HFF-Myc (cell line): ENCODE measurements at regions not wholly inside any gene's neighbourhood (a gene's known extent, or its start where the extent isn't known, plus 50 kb on each side); places are given as distances from the start of the nearest gene placed in this dataset.

ENCODE experiments used
- DNase-seq: peaks from one replicate; pipeline ENCODE4 v3.0.0-alpha.2; 2011; ENCODE audit warnings: low read depth; ENCODE audit errors: extremely low read depth
- H3K4me3 ChIP-seq: replicated peaks from 2 replicates; pipeline ENCODE4 v1.5.1; 2011; ENCODE audit warnings: low read depth, mild to moderate bottlenecking, control low read depth, low read length
- TF ChIP-seq, protein P1 (sequence below): IDR thresholded peaks from 2 replicates; pipeline ENCODE4 v1.5.1; 2012; ENCODE audit warnings: mild to moderate bottlenecking, low read depth, low read length, control low read depth; ENCODE audit errors: missing control alignments

DNA sequence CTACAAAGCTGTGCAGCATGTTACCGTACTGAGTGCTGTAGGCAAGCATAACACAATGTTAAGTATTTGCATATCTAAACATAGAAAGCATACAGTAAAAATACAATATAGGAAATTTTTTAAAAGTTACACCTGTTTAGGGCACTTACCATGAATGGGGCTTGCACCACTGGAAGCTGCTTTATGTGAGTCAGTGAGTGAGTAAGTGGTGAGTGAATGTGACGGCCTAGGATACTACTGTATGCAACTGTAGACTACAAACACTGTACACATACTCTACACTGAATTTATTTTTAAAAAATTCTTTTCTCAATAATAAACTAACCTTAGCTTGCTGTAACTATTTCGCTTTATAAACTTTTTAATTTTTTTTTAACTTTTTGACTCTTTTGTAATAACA lies 82.1 kb upstream of the FSCB start:
- TF ChIP-seq, protein P1, sequence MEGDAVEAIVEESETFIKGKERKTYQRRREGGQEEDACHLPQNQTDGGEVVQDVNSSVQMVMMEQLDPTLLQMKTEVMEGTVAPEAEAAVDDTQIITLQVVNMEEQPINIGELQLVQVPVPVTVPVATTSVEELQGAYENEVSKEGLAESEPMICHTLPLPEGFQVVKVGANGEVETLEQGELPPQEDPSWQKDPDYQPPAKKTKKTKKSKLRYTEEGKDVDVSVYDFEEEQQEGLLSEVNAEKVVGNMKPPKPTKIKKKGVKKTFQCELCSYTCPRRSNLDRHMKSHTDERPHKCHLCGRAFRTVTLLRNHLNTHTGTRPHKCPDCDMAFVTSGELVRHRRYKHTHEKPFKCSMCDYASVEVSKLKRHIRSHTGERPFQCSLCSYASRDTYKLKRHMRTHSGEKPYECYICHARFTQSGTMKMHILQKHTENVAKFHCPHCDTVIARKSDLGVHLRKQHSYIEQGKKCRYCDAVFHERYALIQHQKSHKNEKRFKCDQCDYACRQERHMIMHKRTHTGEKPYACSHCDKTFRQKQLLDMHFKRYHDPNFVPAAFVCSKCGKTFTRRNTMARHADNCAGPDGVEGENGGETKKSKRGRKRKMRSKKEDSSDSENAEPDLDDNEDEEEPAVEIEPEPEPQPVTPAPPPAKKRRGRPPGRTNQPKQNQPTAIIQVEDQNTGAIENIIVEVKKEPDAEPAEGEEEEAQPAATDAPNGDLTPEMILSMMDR: no peak
- DNase-seq: no peak

DNA sequence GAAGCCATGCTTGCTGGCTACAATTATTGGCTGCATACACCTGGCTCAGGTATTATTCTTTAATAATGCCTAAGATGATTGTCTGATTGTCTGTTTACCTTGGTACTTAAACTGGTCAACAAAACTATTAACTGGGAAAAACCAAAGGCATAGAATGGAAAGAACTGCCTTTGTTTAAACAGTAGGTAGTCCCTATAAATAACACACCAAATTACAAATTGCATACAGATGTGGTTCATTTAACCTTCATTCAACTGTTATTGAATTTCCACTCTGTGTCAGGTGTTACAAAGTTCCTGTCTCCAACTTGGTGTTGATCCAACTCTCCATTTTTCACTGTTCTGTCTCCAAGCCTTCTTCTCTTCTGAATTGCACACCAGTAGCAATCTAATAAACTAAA lies 79.8 kb upstream of the FSCB start:
- DNase-seq: no peak
- no peak overlapping the region for H3K4me3 ChIP-seq
- TF ChIP-seq, protein P1: no peak

More for the DNA sequence above, 82.1 kb upstream of the FSCB start:
- H3K4me3 ChIP-seq: no peak overlapping the region

DNA sequence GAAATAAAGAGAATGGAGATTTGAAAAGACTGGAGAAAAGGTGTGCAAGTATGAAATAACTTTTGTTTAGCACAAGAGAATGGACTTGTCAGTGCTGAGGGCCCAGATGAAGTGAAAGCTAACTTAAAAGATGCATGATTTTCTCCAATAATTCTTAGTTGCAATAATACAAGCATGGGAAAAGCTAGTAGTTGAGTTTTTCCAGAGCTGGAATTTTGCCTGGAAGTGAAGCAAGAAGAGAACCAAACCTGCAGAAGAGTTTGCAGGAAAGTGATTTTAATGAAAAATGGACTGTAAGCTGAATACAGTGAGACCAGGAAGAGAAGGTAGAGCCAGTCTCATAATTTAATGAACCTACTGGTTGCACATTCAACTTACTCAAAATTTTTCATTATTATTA lies 69.3 kb upstream of the FSCB start:
- H3K4me3 ChIP-seq: no peak overlapping the region
- TF ChIP-seq, protein P1: no peak
- no peak for DNase-seq

DNA sequence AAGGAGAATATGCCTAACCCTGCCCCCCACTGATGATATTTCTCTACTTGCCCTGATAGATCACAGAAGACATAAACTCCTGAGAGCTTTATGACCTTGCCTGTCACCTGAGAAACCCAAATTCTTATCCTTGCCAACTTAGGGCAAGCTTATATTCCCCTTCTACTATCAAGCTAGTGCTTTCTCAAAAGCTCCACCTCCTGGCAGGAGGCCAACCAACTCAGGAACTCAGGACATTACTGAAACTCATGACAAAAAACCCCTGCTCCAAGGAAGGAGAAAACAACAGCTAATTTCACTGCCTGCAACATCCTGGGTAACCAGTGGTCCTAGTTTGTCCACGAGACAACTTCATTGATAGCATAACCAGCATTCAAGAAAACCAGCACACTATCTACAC lies 60.9 kb upstream of the FSCB start:
- H3K4me3 ChIP-seq: no peak overlapping the region
- TF ChIP-seq, protein P1: no peak
- DNase-seq: no peak

DNA sequence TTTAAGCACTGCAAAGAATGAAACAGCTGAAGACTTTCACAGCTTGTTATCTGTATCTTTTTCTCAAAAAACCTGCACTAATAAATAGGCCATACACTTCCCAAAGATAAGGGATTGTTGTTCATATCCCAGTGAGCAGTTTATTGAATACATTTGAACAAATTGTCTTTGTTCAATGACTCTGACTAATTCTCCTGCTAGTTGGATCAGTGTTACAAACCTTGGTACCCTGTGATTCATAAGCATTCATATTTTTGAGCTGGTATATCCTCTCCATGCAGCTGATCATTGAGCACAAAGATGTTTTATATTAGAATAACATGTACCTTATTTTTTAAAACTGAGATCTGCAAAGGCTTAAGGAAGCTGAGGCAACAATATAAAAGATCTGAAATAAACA lies 58.9 kb upstream of the FSCB start:
- no peak for DNase-seq
- H3K4me3 ChIP-seq: no peak overlapping the region
- TF ChIP-seq, protein P1: no peak

DNA sequence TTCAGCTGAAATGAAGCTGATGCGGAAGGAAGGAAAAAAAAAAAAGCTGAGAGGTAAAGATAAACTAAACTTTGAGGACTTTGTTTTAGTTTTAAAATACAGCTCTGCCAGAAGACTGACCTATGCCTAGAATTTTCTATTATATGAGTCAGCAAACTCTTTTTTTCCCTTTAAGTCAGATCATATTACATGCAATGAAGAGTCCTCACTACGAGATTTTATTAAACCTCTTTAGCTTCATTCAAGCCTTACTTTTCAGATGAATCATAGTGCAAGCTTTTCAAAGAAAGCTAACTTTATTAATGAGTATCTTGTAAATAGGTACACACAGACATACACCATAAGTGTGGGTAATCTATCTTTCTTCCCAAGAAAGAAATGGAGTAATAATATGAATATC lies 57.8 kb upstream of the FSCB start:
- TF ChIP-seq, protein P1: no peak
- DNase-seq: no peak
- no peak overlapping the region for H3K4me3 ChIP-seq
